ENCODE measurements at regions not wholly inside any gene's neighbourhood (a gene's known extent, or its start where the extent isn't known, plus 50 kb on each side); places are given as distances from the start of the nearest gene placed in this dataset.

DNA sequence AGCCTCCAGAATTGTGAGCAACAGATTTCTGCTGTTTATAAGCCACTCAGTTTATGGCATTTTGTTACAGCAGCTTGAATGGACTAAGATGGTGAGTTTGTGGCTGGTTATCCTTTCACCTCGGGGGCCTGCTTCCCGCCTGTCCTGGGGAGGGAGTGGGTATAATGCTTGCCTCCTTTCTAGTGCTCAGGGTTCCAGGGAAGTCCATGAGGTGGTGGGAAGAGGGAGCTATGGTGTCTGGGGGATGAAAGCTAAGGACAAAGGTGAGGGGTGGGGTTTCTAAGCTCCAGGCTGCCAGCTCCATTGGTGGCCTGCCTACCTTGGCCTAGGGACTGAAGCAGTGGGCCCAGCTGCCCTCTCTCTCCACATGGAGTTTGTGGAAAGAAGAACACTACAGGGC, 50.2 kb upstream of the SDK2 start:
- peaks cover 4% of the 10 kb centered on the region for H3K4me1 Mint-ChIP-seq
- no peak overlapping the region for H3K4me3 Mint-ChIP-seq
- POLR2A ChIA-PET: no interaction called here
- DNase-seq: no peak
- no peak overlapping the region for H3K27ac Mint-ChIP-seq
- CTCF ChIA-PET: no interaction called here
- H3K9me3 Mint-ChIP-seq: peaks cover 13% of the 10 kb centered on the region
- H3K27me3 Mint-ChIP-seq: peaks cover 5% of the 10 kb centered on the region
- peaks cover 4% of the 10 kb centered on the region for H3K36me3 Mint-ChIP-seq (ENCODE audit: low read depth)

DNA sequence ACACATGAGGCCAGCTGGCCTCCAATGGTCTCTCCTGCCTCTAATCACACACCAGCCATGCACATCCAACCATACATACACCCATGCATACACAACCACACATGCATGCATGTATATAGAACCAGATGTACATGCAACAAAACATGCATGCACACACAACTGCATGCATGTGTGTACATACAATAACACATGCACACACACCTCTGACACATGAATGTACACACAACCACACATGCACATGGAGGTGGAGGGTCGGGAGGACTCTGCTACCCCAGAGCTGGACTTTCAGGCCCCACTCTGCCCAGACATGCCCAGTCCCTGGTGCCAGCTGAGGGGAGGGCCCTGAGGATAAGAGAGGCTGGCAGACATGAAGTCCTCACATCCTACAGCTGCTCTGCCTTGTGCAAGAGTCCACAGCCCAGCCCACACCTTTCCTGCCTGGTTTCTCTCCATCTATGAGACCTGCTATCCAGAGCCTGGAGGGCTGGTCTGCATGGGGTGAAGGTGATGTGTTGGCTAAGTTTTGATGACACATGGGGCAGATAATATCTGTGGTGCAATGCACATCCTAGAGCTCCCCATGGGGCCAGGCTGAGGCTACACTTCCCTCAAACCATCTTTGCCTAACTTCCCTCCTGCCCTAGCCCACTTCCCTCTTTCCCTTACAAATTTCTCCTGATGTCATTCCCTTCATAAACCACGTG, 50.9 kb upstream of the SDK2 start:
- H3K27me3 Mint-ChIP-seq: peaks cover 5% of the 10 kb centered on the region
- no peak for DNase-seq
- H3K4me1 Mint-ChIP-seq: peaks cover 4% of the 10 kb centered on the region
- peaks cover 13% of the 10 kb centered on the region for H3K9me3 Mint-ChIP-seq
- POLR2A ChIA-PET: no interaction called here
- peaks cover 4% of the 10 kb centered on the region for H3K36me3 Mint-ChIP-seq (ENCODE audit: low read depth)
- no peak overlapping the region for H3K27ac Mint-ChIP-seq
- H3K4me3 Mint-ChIP-seq: no peak overlapping the region
- CTCF ChIA-PET: no interaction called here

DNA sequence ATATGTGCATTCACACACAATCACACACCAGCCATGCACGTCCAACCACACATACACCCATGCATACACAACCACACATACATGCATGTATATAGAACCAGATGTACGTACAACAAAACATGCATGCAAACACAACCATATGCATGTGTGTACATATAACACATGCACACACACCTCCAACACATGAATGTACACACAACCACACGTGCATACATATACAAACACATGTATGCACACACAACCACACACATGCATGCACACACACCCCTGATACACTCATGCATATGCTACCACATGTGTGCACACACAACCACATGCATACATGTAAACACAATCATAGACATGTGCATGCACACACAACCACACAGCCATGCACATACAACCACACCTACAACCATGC, 52.0 kb upstream of the SDK2 start:
- H3K27ac Mint-ChIP-seq: no peak overlapping the region
- H3K9me3 Mint-ChIP-seq: peaks cover 13% of the 10 kb centered on the region
- POLR2A ChIA-PET: no interaction called here
- H3K36me3 Mint-ChIP-seq (ENCODE audit: low read depth): peaks cover 4% of the 10 kb centered on the region
- peaks cover 4% of the 10 kb centered on the region for H3K4me1 Mint-ChIP-seq
- CTCF ChIA-PET: no interaction called here
- no peak for DNase-seq
- no peak overlapping the region for H3K4me3 Mint-ChIP-seq
- H3K27me3 Mint-ChIP-seq: peaks cover 10% of the 10 kb centered on the region

DNA sequence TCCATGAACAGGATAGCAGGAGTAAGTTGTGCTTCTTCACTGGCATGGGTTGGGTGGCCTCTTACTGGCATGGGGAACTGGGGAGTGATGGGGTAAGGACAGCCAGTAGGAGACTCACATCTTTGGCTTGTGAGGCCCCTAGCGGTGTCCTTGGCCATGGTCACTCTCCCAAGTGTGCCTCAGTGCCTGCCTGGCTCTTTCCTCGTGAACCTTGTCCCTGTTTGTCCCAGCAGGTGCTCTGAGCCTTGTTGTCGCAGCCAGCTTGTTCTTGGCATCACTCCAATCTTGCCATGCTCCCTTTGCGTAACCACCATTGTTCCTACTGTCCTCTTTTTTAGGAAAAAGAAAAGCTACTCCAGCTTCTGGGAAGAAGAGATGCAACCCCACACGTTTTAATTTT, 53.6 kb upstream of the SDK2 start:
- DNase-seq: no peak
- no peak overlapping the region for H3K27ac Mint-ChIP-seq
- H3K4me3 Mint-ChIP-seq: no peak overlapping the region
- CTCF ChIA-PET: no interaction called here
- H3K27me3 Mint-ChIP-seq: peaks cover 12% of the 10 kb centered on the region
- H3K9me3 Mint-ChIP-seq: peaks cover 13% of the 10 kb centered on the region
- POLR2A ChIA-PET: no interaction called here
- peaks cover 4% of the 10 kb centered on the region for H3K4me1 Mint-ChIP-seq
- peaks cover 4% of the 10 kb centered on the region for H3K36me3 Mint-ChIP-seq (ENCODE audit: low read depth)

DNA sequence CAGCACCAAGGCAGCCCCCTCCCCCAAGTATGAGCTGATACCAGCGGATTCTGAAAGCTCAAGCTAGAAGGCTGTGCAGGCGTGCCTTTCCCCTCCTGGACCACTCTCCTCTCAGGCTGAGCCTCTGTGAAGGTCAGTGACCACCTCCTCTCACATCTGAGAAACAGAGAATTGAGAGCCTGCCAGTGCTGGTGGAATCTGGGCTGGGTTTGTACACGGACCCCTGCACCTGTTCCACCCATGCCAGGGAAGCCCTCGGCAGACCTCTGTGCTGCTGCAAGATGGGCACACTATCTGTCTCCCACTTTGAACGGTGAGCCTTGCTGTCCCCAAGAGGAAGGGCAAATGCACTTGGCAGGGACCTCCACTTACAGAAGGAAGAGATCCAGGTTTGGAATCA, 54.7 kb upstream of the SDK2 start:
- Mint-ChIP-seq H3K36me3 (ENCODE audit: low read depth) (peaks cover 4% of the 10 kb centered on the region), H3K27me3 (peaks cover 12% of the 10 kb centered on the region), H3K4me3 (no peak overlapping the region), H3K9me3 (peaks cover 13% of the 10 kb centered on the region), H3K27ac (no peak overlapping the region), H3K4me1 (peaks cover 4% of the 10 kb centered on the region)
- DNase-seq: no peak
- CTCF ChIA-PET: no interaction called here
- POLR2A ChIA-PET: no interaction called here

DNA sequence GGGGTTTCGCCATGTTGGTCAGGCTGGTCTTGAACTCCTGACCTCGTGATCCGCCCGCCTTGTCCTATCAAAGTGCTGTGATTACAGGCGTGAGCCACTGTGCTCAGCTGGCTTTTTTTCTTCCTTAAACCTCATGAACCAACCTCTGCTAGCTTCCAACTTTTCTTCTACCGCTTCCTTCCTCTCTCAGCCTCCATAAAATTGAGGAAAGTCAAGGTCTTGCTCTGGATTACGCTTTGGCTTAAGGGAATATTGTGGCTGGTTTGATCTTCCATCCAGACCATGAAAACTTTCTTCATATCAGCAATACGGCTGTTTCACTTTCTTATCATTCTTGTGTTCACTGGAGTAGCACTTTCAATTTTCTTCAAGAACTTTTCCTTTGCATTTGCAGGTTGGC, 57.5 kb upstream of the SDK2 start:
- no peak overlapping the region for H3K4me3 Mint-ChIP-seq
- H3K27me3 Mint-ChIP-seq: peaks cover 12% of the 10 kb centered on the region
- H3K9me3 Mint-ChIP-seq: peaks cover under 1% of the 10 kb centered on the region
- H3K4me1 Mint-ChIP-seq: no peaks in the 10 kb centered on the region
- ChIA-PET POLR2A (no interaction called here), CTCF (no interaction called here)
- no peaks in the 10 kb centered on the region for H3K36me3 Mint-ChIP-seq (ENCODE audit: low read depth)
- no peak overlapping the region for H3K27ac Mint-ChIP-seq
- DNase-seq: no peak

DNA sequence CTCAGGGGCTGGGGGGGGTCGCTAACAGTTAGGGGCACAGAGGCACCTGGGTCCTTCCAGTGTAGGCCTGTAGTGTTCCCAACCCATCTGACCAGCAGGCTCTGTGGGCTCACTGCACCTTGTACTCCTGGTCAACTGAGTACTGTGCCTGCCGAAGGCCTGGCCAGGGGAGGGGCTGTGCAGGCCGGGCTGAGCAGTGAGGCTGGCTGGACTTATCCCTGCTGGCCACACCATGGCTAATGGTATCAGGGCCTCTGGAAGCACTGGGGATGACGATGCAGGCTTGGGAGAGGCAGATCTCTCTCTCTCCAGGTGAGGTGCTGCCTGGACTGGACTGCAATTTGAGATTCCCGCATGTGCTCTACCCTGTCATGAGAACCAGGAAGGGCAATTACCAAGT, 58.9 kb upstream of the SDK2 start:
- Mint-ChIP-seq H3K36me3 (ENCODE audit: low read depth) (no peaks in the 10 kb centered on the region), H3K9me3 (peaks cover 2% of the 10 kb centered on the region), H3K27me3 (peaks cover 15% of the 10 kb centered on the region), H3K4me1 (no peaks in the 10 kb centered on the region), H3K4me3 (no peak overlapping the region), H3K27ac (no peak overlapping the region)
- POLR2A ChIA-PET: no interaction called here
- no peak for DNase-seq
- CTCF ChIA-PET: no interaction called here

DNA sequence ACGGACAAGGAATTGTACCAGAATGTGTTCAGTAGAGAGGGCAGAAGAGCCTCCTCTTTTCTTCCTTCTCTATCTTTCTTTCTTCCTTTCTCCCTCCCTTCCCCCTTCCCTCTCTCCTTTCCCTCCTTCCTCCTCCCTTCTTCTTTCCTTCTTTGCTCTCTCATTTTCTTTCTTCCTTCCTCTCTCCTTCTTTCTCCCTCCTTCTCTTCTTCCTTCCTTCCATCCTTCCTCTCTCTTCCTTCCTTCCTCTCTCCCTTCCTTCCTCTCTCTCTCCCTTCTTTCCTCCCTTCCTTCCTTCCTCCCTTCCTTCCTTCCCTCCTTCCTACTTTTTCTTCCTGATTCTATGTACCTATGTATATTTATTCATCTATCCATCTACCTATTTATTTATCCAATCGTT, 59.7 kb upstream of the SDK2 start:
- Mint-ChIP-seq H3K4me3 (no peak overlapping the region), H3K27ac (no peak overlapping the region), H3K4me1 (no peaks in the 10 kb centered on the region), H3K9me3 (peaks cover 2% of the 10 kb centered on the region), H3K27me3 (peaks cover 16% of the 10 kb centered on the region), H3K36me3 (ENCODE audit: low read depth) (no peaks in the 10 kb centered on the region)
- no peak for DNase-seq
- ChIA-PET POLR2A (no interaction called here), CTCF (no interaction called here)

DNA sequence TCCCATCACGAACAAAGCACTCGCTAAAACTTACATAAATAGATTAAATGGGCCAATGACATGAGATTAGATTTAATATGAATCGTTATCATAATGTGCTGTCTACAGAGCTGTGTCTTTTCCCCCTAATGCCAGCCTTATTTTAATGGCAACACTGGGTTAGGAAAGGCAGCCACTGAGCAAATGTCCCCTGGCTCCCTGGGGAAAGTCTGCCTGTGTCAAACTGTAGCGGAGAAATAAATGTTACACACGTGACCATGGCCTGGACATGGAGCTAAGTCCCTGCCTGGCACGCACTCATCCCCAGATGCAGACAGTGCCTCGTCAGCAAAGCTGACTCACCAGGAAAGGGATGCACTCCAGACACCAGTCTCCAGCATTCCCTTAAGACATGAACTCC, 61.3 kb upstream of the SDK2 start:
- H3K36me3 Mint-ChIP-seq (ENCODE audit: low read depth): no peaks in the 10 kb centered on the region
- H3K9me3 Mint-ChIP-seq: peaks cover 2% of the 10 kb centered on the region
- H3K27ac Mint-ChIP-seq: no peak overlapping the region
- POLR2A ChIA-PET: no interaction called here
- DNase-seq: no peak
- H3K4me3 Mint-ChIP-seq: no peak overlapping the region
- H3K27me3 Mint-ChIP-seq: peaks cover 13% of the 10 kb centered on the region
- CTCF ChIA-PET: no interaction called here
- H3K4me1 Mint-ChIP-seq: peaks cover 9% of the 10 kb centered on the region

DNA sequence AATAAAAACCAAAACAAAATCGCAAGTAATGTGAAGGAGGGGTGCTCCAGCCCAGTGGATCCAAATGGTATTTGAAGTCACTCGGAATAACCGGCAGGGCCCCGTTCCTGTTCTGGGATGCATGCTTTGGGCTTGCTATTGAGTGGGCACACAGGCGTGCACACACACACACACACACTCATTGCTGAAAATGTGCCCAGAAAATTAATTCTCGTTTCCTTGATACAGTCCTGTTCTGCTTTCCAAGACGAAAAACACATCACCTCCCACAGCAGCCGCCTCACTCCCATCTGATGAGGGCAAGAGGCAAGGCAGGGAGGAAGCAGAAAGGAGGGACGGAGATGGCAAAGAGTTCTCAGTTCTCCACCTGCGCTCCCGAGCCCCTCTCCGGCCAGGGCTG, 62.2 kb upstream of the SDK2 start:
- Mint-ChIP-seq H3K36me3 (ENCODE audit: low read depth) (no peaks in the 10 kb centered on the region), H3K4me3 (no peak overlapping the region), H3K27ac (no peak overlapping the region), H3K4me1 (peaks cover 15% of the 10 kb centered on the region), H3K27me3 (peaks cover 11% of the 10 kb centered on the region), H3K9me3 (peaks cover 2% of the 10 kb centered on the region)
- DNase-seq: no peak
- CTCF ChIA-PET: no interaction called here
- POLR2A ChIA-PET: no interaction called here

DNA sequence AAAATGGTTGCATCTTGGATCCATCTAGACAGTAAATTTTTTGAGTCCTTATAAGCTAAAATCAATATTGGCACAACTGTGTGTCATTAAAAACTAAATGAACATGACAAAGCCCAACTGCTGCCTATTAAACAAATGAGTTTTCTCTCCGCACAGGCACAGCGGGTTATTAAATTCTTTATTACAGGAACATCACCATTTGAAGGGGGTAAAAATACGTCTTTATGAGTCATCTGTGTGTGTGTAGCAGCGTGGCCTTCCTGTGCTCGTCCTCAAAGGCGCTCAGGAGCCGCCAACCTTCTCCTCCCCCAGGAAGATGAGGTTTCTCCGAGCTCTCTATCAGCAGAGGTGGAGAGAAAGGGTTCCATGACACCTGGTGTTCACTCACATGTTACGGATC, 62.6 kb upstream of the SDK2 start:
- POLR2A ChIA-PET: no interaction called here
- Mint-ChIP-seq H3K27me3 (peaks cover 9% of the 10 kb centered on the region), H3K9me3 (peaks cover 2% of the 10 kb centered on the region)

DNA sequence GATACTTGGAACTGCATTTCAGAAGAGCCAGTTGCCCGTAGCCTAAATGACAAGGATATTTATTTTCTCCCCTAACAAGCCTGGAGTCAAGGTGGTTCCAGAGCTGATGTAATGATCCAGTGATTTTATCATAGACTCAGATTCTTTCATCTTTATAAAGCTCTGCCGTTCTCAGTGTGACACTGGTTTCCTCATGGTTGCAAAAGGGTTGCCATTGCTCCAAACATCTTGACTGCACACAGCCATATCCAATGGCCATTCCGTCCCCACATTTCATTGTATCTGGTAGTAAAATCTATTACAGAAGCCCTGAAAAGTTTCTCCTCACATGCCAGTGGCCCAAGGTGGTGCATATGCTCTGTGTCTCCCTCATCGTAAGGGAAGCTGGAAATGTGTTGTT, 63.1 kb upstream of the SDK2 start:
- POLR2A ChIA-PET: no interaction called here

More for the DNA sequence above, 62.6 kb upstream of the SDK2 start:
- Mint-ChIP-seq H3K4me1 (peaks cover 18% of the 10 kb centered on the region), H3K36me3 (ENCODE audit: low read depth) (no peaks in the 10 kb centered on the region), H3K27ac (no peak overlapping the region), H3K4me3 (no peak overlapping the region)
- DNase-seq: no peak
- CTCF ChIA-PET: no interaction called here

DNA sequence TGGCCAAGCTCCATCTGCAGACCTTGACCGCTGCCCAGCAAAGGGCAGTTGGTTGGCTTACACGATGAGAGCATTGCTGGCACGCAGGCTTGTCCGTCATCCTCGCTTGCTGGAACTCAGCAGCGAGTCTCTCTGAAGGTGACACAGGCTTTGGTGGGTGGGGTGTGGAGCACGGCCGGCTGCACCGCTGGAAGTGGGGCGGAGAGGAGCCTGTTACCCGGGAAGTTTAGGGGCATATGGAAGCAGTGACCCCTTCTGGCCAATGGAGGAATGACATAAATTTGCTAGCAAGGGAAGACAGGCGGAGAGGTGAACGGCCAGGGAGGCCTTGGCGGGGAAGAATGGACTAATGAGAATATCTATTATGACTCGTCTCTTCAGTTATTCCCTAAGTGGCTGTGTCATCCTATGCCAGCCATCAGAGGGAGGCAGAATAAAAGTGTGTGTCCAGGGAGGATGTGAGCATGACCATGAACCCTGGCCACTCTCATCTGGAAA, 65.9 kb upstream of the SDK2 start:
- peak overlapping the region; percentile 15 for H3K27ac Mint-ChIP-seq
- no peaks in the 10 kb centered on the region for H3K36me3 Mint-ChIP-seq (ENCODE audit: low read depth)
- peaks cover 18% of the 10 kb centered on the region for H3K4me1 Mint-ChIP-seq
- CTCF ChIA-PET: interaction anchor here (2.1 kb wide), 1 partner anchor 281 kb away, joined by 9 read pairs; no protein-coding TSS in a partner anchor
- H3K27me3 Mint-ChIP-seq: peaks cover 18% of the 10 kb centered on the region
- H3K9me3 Mint-ChIP-seq: peaks cover 2% of the 10 kb centered on the region
- peak; percentile 77 for DNase-seq
- H3K4me3 Mint-ChIP-seq: no peak overlapping the region
- POLR2A ChIA-PET: interaction anchor here (0.7 kb wide), 1 partner anchor 131 kb away, joined by 3 read pairs; no protein-coding TSS in a partner anchor

More for the DNA sequence above, 63.1 kb upstream of the SDK2 start:
- H3K36me3 Mint-ChIP-seq (ENCODE audit: low read depth): no peaks in the 10 kb centered on the region
- H3K4me1 Mint-ChIP-seq: peaks cover 18% of the 10 kb centered on the region
- DNase-seq: no peak
- no peak overlapping the region for H3K4me3 Mint-ChIP-seq
- no peak overlapping the region for H3K27ac Mint-ChIP-seq
- CTCF ChIA-PET: no interaction called here
- peaks cover 2% of the 10 kb centered on the region for H3K9me3 Mint-ChIP-seq
- peaks cover 9% of the 10 kb centered on the region for H3K27me3 Mint-ChIP-seq

DNA sequence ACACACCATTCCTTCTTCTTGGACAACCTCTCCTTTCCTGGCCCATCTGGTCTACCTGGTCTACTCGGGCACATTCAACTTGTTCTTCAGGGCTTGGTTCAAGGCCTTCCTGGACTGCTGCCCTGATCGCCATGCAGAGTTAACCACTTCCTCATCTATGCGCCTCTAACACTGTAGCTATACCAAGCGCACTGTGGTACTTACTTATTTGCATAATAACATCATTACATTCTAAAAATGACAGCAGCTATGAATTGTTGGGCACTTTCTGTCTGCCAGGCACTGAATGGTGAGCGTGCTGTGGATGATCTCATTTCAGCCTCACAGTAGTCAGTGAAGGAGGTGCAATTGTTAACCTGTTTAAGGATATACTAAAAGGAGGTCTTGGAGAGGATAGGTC, 66.9 kb upstream of the SDK2 start:
- no peak for DNase-seq
- Mint-ChIP-seq H3K4me1 (peaks cover 18% of the 10 kb centered on the region), H3K27me3 (peaks cover 18% of the 10 kb centered on the region), H3K36me3 (ENCODE audit: low read depth) (no peaks in the 10 kb centered on the region), H3K27ac (no peak overlapping the region), H3K4me3 (no peak overlapping the region), H3K9me3 (peaks cover 2% of the 10 kb centered on the region)
- CTCF ChIA-PET: interaction anchor here (2.1 kb wide), 1 partner anchor 282 kb away, joined by 9 read pairs; no protein-coding TSS in a partner anchor
- POLR2A ChIA-PET: no interaction called here
